IPS DF 19.7 (cell line): ENCODE measurements at regions not wholly inside any gene's neighbourhood (a gene's known extent, or its start where the extent isn't known, plus 50 kb on each side); places are given as distances from the start of the nearest gene placed in this dataset.

Experiments
- DNase-seq: peaks from one replicate; pipeline ENCODE4 v3.0.0-alpha.2; 2013; ENCODE audit warnings: low read depth, low spot score

DNA sequence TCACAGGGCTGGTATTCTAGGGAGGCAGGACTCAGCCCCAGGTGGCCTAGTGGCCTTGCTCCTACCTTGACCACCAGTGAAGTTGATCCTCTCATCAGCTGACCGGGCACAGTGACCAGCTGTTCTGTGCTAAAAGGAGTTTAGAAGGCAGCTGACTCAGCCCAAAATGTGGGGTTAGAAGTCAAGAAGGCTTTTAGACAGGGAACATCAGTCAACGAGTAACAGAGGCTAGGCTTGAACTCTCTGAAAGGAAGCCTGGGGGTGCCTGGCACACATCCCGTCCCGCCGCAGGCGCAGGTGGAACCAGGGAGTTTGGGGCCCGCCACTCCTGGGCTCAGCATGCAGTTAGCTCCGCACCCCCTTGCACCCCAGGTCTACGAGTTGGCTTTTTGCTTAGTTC is 114.9 kb upstream of the SLC45A1 start:
- no peak for DNase-seq

DNA sequence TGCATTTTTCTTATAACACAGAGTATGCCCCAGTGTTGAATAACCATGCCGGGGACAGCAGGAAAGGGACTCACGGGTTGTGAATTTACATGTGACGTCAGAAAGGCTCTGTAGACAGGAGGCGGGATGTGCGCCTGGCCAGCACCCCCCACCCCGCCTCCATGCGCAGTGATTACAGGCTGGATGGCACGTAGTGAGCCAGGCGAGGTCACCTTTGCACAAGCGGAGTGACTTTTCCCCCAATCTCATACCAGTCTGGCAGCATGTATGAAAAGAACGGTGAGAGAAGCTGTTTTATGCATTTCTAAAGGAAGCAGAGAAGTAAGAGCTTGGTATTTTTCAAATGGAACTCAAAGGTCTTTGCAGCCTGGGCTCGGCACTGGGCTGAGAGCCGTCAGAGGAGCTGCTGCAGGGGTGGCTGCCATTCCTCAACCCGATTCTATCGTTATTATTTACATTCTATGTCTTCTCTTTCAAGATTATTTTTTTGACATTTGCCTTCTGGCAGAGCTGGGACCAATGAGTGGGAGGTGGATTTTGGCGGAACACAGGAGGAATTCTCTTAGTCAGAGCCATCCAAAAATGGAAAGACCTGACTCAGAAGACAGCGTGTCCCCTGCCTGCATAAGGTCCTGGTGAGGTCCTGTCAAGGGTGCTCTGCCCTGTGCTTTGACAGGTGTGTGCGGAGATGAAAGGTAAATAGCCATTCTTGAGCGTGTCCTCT is 115.6 kb upstream of the SLC45A1 start:
- DNase-seq: no peak

GRCh38 chr1:8201331-8201861 is 116.5 kb upstream of the SLC45A1 start:
- no peak for DNase-seq

DNA sequence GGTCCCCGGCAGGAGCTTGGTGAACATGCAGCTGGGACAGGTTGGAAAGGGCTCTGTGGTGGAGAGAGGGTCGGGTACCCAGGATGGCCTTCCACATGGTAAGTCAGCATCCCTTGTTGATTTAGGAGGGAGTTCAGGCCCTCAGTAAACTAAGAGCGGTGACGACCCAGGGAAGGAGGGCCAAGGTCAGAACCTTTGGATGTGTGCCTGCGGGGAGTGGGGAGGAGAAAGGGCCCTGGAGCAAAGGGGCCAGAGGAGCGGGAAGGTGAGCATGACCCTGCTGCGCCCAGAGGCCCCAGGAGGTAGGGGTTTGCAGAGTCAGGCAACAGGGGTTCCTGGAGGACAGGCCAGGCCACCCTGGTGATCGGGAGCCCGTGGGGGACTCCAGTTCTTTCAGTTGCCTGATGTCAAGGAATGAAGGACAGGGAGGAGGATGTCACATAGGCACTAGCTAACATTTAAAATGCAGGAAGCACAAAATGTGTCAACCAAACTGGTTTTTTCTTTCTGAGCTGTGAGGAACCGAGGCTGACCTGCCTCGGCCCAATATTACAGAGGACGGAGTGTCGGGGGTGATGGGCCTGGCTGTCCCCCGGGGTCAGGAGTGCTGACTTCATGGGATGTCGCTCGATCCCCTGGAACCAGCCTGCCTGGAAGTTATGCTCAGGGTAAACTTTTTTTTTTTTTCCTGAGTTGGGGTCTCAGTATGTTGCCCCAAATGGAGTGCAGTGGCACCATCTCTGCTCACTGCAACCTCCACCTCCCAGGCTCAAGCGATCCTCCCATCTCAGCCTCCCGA is 117.4 kb upstream of the SLC45A1 start:
- DNase-seq: no peak

GRCh38 chr1:8198522-8198921 is 119.4 kb upstream of the SLC45A1 start:
- no peak for DNase-seq

DNA sequence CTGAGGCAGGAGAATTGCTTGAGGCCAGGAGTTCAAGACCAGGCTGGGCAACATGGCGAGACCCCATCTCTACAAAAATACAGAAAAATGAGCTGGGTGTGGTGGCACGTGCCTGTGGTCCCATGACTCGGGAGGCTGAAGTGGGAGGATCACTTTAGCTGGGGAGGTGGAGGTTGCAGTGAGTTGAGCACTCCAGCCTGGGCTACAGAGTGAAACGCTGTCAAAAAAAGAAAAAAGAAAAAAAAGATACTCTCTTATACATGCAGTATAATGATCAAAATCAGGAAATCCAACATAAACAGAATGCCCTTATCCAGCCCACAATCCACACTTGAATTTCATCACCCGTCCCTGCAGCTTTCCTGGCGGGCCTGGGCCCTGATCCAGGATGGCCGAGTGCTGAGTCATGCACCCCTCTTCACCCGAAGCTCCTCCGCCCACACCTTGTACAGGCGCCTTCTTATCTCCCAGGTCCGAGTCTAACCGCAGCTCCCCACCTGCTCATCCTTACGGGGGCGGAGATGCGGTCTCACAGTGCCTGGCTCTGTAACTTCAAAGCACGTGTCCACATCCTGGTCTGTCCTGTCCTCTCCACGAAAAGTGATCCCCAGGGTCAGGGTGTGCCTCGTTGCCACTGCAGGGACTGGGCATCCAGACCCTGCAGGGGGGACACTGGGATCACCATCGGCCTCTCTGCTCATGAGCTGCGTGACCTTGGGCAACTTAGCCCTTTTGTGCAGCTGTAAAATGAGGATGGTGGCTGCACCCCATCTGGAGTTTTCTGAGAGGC is 120.2 kb upstream of the SLC45A1 start:
- no peak for DNase-seq

DNA sequence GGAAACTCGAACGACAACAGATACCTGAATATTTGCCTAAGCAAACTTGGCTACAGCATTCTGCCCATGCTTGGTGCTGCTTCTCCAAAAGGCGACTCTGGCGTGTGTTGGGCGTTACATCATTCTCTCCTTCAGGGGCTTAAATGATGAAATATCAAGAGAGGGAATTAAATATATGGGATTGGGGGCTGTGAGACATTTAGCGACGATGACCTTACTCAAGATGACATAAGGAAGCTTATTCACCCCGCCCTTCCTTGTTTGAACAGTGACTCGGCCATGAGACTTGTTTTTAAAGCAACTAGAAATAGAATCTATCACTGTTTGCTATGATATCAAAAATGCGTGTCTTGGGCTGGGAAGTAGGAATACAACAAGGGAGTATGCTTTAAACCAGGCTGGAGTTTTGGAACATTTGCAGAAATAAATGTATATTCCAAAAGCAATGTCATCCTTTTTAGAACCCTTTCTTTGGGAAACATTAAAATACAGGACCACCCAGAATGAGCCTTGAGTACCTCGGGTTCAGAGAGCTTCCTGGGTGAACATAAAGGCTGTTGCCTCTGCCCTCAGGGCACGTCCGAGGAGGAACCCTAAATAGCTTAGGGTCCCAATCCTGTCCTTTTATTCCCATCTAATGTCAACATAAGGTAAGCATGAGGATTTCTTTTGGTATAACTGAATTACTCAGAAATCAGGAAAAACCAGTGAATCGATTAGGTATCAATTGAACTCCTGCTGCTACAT is 123.3 kb upstream of the SLC45A1 start:
- no peak for DNase-seq

- DNase-seq: no peak
Measured at GRCh38 chr1:8193840-8194406, 124.0 kb upstream of the SLC45A1 start.

DNA sequence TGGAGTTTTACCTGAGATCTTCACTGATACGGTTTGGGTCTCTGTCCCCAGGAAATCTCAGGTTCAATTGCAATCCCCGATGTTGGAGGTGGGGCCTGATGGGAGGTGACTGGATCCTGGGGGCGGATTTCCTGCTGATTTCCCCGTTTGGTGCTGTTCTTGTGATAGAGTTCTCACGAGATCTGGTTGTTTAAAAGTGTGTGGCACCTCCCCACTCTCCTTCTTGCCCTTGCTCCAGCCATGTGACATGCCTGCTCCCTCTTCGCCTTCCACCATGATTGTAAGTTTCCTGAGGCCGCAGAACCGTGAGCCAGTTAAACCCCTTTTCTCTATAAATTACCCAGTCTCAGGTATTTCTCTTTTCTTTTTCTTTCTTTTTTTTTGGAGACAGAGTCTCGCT is 126.4 kb upstream of the SLC45A1 start:
- DNase-seq: no peak

DNA sequence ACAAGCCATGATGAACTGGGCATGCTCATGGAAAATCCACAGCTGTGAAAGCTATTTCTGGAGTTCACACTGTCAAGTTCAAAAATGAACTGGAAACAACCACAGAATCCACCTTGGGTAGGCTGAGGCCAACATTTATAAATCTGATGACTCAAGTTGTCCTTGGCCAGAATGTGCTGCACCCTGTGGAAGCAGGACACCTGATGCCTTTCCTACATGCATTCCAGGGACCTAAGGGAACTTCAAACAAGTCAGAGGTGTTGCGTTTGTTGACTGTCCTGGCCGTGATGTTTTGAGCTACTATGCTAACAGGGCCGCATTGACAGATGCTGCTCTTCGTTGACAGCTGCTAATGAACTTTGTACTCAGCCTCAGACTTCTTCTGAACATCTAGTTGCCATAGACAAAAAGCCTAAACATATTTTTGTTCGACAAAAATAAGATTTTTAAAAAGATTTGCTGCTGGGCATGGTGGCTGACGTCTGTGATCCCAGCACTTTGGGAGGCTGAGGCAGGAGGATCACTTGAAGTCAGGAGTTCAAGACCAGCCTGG is 127.9 kb upstream of the SLC45A1 start:
- no peak for DNase-seq

- DNase-seq: no peak
Measured at GRCh38 chr1:8185400-8185799, 132.5 kb upstream of the SLC45A1 start.

DNA sequence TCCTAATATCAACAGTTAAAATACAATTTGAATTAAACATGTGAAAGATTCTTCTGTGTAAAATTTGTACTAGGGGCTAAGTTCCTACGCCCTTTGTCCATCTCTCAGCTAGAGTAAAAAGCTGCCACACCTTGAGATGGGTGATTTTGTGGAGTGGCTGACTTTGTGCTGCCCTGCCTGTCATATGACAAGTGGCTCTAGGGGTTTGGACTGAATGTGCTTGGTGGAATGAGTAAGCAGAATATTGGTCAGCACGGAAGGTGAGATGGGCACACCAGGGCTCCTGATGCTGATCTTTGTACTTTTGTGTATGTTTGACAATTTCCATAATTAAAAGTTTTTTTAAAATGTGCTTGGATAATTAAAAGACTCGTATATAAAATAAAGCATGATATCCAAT is 133.6 kb upstream of the SLC45A1 start:
- DNase-seq: no peak

GRCh38 chr1:8182034-8182761 is 135.7 kb upstream of the SLC45A1 start:
- DNase-seq: no peak

DNA sequence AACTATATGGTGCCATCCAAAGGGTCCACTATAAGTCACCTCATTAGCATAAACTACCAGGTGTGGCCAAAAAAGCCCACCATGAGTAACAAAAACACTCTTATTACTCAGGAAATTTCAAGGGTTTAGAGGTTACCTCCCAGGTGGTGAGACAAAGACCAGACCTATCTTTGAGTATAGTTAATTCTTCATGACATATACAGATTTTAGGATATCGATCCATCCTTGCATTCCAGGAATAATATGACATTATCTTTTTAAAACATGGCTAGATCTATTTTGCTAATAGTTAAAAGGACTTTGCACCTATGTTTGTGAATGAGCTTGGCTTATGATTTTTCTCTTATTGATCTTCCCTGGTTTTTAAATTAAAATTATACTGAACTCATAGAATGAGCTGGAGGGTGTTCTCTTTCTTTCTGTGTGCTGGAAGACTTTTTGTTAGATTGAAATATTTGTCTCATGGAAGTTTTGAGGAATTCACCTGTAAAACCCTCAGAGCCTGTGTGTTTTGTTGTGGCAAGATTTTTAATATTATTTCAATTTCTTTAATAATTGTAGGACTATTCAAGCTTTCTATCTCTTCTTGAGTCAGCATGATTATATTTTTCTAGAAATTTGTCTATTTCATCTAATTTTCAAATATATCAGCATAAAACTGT is 138.7 kb upstream of the SLC45A1 start:
- DNase-seq: no peak

GRCh38 chr1:8176279-8176678 is 141.6 kb upstream of the SLC45A1 start:
- no peak for DNase-seq

DNA sequence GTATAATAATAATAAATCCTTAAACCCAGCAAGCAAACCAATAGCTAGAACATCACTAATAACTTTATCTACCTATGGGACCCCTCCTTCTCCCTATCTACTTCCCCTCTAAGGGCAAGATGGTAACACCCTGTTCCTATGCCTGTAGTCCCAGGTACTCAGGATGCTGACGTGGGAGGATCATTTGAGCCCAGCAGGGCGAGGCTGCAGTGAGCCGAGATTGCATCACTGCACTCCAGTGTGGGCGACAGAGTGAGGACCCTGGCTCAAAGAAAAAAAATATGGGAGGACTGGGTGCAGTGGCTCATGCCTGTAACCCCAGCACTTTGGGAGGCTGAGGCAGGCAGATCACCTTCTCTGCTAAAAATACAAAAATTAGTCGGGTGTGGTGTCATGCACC is 143.1 kb upstream of the SLC45A1 start:
- DNase-seq: no peak

DNA sequence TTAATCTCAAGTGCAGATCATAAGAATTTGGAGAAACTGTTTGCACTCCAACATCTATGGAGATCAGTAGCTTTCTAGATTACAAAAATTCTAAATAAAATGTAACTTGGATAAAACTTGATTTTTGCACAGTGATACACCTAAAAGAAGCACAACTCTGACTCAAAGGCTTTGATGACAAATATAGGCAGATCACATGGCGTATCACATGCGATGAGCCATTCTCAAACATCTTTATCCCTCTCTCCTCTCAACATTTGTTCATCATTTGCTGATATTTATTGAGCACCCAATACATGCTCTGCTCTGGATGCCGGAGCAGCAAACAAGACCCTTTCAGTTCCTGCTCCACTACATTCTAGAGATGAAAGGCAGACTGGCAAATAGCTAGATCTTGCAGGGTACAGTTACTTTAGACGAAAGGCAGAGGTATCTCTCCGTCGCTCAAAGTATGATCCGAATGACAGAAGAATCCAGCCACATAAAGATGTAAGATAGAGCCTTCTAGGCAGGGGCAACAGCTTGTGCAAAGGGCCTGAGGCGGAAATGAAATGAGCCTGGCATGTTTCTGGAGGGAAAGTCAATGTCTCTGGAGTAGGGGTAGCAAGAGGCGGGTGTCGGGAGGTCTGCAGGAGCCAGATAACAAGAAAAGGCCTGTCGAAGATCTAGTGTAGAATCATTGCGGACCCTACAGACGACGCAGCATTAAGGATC is 145.8 kb upstream of the ERRFI1 start:
- DNase-seq: no peak

- no peak for DNase-seq
Measured at GRCh38 chr1:8170059-8170835, 144.1 kb upstream of the ERRFI1 start.
